Breast epithelium (tissue), 4 donors: ENCODE measurements at regions not wholly inside any gene's neighbourhood (a gene's known extent, or its start where the extent isn't known, plus 50 kb on each side); places are given as distances from the start of the nearest gene placed in this dataset.

Source experiments
- DNase-seq, 2 donors: peaks; one replicate each; pipeline ENCODE4 v3.0.0-alpha.2; 2019; ENCODE audit warnings: low spot score in 2 of 2
- H3K27ac ChIP-seq, 2 donors: fragments of 200-600 bp; sonication (generic) in 1 of 2; one replicate each; pipeline ENCODE4 v1.5.1; 2016 to 2019; ENCODE audit warnings: mild to moderate bottlenecking in 1 of 2
- H3K27me3 ChIP-seq, 2 donors: fragments of 200-600 bp; sonication (generic) in 1 of 2; one replicate each; pipeline versions ENCODE4 v1.5.1 to v1.6.0; 2017 to 2019; ENCODE audit warnings: control low read depth in 1 of 2, mild to moderate bottlenecking in 1 of 2
- H3K36me3 ChIP-seq: fragments of 200-600 bp; one replicate; pipeline ENCODE4 v1.5.1; 2019
- H3K4me1 ChIP-seq, 2 donors: fragments of 200-600 bp; sonication (generic); one replicate each; pipeline ENCODE4 v1.5.1; 2016 to 2019; ENCODE audit warnings: control low read depth in 1 of 2
- H3K4me3 ChIP-seq, 3 donors: fragments of 200-600 bp; sonication (generic); 1 replicate in 2 of 3; 2 replicates in 1 of 3; pipeline ENCODE4 v1.5.1; 2016 to 2019; ENCODE audit warnings: mild to moderate bottlenecking in 3 of 3, moderate library complexity in 2 of 3
- H3K9me3 ChIP-seq, 2 donors: fragments of 200-600 bp; sonication (generic) in 1 of 2; one replicate each; pipeline ENCODE4 v1.5.1; 2016 to 2019; ENCODE audit warnings: control low read depth in 1 of 2
- POLR2A ChIP-seq: fragments of 450-650 bp; IDR thresholded peaks from one replicate; pipeline ENCODE4 v1.6.1; 2016; ENCODE audit warnings: antibody characterized with exemption, mild to moderate bottlenecking, moderate library complexity
- POLR2AphosphoS5 ChIP-seq, 3 donors: sonication (generic); formaldehyde crosslinking; IDR thresholded peaks; one replicate each; pipeline ENCODE4 v1.6.1; 2017; ENCODE audit warnings: antibody characterized with exemption in 3 of 3
- intact Hi-C: fragments of 100-400 bp; cut with DNase I; formaldehyde crosslinking; loops from one replicate; pipeline ENCODE4 v1.15.1; 2023; ENCODE audit warnings: low total_unique reads
- TF ChIP-seq, protein P1 (sequence below), 3 donors: fragments of 450-650 bp; IDR thresholded peaks; one replicate each; pipeline ENCODE4 v1.5.1; 2016 to 2017; ENCODE audit warnings: antibody characterized with exemption in 3 of 3, mild to moderate bottlenecking in 3 of 3, moderate library complexity in 3 of 3

DNA sequence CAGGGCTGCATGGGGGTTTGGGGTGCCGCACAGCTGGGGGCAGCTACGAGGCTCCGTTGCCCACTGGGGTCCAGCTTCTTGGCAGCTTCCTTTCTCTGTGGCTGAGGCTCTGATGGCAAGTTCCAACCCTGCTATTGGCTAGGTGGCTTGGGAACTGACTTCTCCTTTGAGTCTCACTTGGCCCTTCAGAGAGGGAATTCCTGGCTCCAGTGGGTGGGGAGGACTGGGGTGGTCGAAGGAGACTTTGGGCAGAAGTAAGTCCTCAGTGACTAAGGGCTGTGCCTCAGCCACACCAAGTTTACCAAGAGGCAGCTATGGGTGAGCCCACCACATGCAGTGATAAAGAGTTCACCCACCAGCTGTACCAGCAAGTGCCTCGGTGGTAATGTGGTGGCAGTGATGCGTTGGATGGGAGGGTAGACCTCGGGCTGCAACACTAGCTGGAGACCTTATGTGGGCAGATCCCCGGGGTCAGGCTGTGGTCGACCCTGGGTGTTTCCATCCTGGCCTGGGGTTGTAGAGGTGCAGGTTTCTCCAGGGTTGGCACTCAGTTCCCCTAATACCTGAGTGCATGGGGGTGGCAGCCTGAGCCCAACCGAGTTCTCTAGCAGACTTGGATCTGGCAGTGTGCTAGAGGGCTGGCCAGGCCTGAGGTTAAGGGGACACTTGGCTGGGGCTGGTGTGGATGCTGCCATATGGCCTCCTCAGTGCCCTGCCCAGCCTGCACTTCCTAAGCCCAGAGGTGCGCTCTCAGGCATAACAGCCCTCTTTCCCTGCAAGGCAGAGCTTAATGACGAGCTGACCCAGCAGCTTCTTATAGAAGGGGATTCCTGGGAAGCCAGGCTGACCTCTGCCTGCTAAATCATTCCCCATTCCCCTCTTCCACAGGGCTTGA, 197.0 kb upstream of the CADM1 start:
- no peaks in the 10 kb centered on the region for H3K9me3 ChIP-seq
- H3K36me3 ChIP-seq = no peaks in the 10 kb centered on the region
- no peak overlapping the region for H3K27ac ChIP-seq
- DNase-seq = no peak
- H3K4me3 ChIP-seq = no peak overlapping the region
- no peaks in the 10 kb centered on the region for H3K27me3 ChIP-seq
- intact Hi-C loops = no loop called here
- no peaks in the 10 kb centered on the region for H3K4me1 ChIP-seq
- TF ChIP-seq, protein P1, sequence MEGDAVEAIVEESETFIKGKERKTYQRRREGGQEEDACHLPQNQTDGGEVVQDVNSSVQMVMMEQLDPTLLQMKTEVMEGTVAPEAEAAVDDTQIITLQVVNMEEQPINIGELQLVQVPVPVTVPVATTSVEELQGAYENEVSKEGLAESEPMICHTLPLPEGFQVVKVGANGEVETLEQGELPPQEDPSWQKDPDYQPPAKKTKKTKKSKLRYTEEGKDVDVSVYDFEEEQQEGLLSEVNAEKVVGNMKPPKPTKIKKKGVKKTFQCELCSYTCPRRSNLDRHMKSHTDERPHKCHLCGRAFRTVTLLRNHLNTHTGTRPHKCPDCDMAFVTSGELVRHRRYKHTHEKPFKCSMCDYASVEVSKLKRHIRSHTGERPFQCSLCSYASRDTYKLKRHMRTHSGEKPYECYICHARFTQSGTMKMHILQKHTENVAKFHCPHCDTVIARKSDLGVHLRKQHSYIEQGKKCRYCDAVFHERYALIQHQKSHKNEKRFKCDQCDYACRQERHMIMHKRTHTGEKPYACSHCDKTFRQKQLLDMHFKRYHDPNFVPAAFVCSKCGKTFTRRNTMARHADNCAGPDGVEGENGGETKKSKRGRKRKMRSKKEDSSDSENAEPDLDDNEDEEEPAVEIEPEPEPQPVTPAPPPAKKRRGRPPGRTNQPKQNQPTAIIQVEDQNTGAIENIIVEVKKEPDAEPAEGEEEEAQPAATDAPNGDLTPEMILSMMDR (IDR thresholded peaks at IDR 0.05) = no peak
- TF ChIP-seq POLR2A (no peak), POLR2AphosphoS5 (IDR thresholded peaks at IDR 0.05) (no peak)

DNA sequence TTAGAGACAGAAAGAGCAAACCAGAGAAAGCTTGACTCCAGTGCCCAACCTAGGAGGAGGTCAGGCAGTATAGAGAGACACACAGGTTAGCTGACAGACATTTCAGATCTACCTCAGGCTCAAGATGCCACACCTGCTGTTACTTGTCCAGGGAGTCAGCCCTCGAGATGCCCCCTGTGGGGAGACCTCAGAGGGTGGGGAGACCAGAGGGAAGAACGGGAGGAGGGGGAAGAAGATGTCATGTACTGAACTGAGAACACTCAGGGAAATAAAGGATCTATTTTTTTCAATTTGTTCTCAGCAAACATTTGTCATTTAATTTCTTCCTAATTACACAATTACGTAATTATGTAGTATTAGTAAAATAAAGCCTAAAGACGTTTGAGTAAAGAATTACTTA, 196.3 kb upstream of the CADM1 start:
- H3K4me1 ChIP-seq = no peaks in the 10 kb centered on the region
- H3K9me3 ChIP-seq = no peaks in the 10 kb centered on the region
- peak overlapping the region; percentile 52 to 59 for H3K27ac ChIP-seq
- no peak for DNase-seq
- H3K27me3 ChIP-seq = no peaks in the 10 kb centered on the region
- H3K36me3 ChIP-seq = no peaks in the 10 kb centered on the region
- no peak overlapping the region for H3K4me3 ChIP-seq
- intact Hi-C loops = no loop called here
- TF ChIP-seq POLR2AphosphoS5 (IDR thresholded peaks at IDR 0.05) = no peak
- TF ChIP-seq, protein P1 (IDR thresholded peaks at IDR 0.05) = no peak

DNA sequence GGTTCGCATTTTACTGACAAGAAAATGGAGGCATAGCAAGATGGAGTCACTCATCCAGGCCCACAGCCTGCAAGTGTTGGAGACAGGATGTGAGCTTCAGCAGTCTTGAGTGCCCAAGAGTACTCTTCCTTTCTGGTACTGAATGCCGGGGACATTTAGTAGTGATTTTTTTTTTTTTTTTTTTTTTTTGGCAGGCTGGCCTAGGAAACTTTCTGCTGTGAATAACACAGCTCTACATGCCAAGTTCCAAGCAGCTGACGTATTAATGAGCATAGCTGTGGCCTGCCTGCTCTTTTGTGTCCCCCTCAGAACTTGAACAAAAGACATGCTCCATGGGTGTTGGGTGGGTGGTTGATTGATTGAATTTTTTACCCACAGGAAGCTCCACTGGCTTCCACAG, 195.5 kb upstream of the CADM1 start:
- peak in 1 of 2 donors; percentile 67 for DNase-seq

DNA sequence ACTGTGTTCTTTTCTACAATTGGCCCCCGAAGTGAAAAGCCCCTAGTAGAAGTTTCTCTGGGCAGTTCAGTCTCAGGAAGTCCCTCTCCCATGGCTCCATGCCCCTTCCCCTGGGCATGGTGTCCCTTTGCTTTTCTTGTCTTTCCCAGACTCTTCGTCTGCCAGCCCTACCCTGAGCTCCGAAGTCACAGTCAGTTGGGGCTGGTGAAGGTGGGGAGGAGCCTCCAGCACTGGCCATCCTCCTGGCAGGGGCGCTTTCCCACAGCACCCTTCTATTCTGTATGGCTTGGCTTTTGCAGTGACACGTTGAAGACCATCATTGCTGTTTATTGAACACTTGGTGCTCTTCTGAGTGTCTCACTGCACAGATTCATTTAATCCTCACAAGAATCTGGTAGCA, 195.1 kb upstream of the CADM1 start:
- no peak overlapping the region for H3K4me3 ChIP-seq
- no peaks in the 10 kb centered on the region for H3K36me3 ChIP-seq
- TF ChIP-seq POLR2AphosphoS5 (IDR thresholded peaks at IDR 0.05) = no peak
- TF ChIP-seq POLR2A = no peak
- TF ChIP-seq, protein P1 (IDR thresholded peaks at IDR 0.05) = no peak
- peak overlapping the region in 1 of 2 donors; percentile 4 for H3K27ac ChIP-seq
- H3K4me1 ChIP-seq = no peaks in the 10 kb centered on the region
- intact Hi-C loops = no loop called here
- H3K9me3 ChIP-seq = no peaks in the 10 kb centered on the region
- DNase-seq = no peak
- H3K27me3 ChIP-seq = no peaks in the 10 kb centered on the region

More for the DNA sequence above, 195.5 kb upstream of the CADM1 start:
- H3K27ac ChIP-seq = peak overlapping the region; percentile 52 to 59
- no peaks in the 10 kb centered on the region for H3K27me3 ChIP-seq
- H3K36me3 ChIP-seq = no peaks in the 10 kb centered on the region
- TF ChIP-seq POLR2A (no peak), POLR2AphosphoS5 (IDR thresholded peaks at IDR 0.05) (no peak)
- TF ChIP-seq, protein P1 (IDR thresholded peaks at IDR 0.05) = no peak
- intact Hi-C loops = no loop called here
- no peaks in the 10 kb centered on the region for H3K4me1 ChIP-seq
- H3K4me3 ChIP-seq = no peak overlapping the region
- no peaks in the 10 kb centered on the region for H3K9me3 ChIP-seq

DNA sequence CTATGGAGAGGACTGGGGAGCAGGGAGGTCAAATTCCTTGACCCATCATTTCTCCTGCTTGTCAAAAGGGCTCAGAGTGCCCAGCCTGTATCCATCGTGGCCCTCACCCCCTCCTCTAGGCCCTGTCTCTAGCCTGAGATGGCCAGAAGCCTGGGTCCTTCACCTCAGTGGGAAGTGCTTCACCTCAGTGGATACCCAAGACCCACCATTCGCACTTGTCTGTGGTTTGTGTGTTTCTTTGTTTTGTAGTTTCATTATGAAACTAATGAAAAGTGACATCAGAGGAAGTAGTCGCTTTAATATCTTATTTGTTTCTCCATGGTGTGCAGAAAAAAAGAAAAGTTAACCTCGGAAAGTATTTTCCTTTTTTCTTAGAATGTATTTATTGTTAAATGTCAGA, 194.0 kb upstream of the CADM1 start:
- Histone ChIP-seq H3K9me3 (no peaks in the 10 kb centered on the region), H3K27ac (no peak overlapping the region), H3K36me3 (no peaks in the 10 kb centered on the region), H3K27me3 (no peaks in the 10 kb centered on the region), H3K4me1 (no peaks in the 10 kb centered on the region), H3K4me3 (no peak overlapping the region)
- no peak for DNase-seq
- TF ChIP-seq, protein P1 (IDR thresholded peaks at IDR 0.05) = no peak
- no peak for TF ChIP-seq POLR2A
- TF ChIP-seq POLR2AphosphoS5 (IDR thresholded peaks at IDR 0.05) = no peak
- intact Hi-C loops = no loop called here
